ENCODE measurements at regions not wholly inside any gene's neighbourhood (a gene's known extent, or its start where the extent isn't known, plus 50 kb on each side); places are given as distances from the start of the nearest gene placed in this dataset.
"Not testable (repeated sequence)": the region's sequence is repeated elsewhere in the genome, so short reads cannot be mapped to it uniquely, and the experiment has no call there.

GRCh38 chr12:78284417-78284816 is 453.7 kb downstream of the NAV3 start:
- intact Hi-C loops (cut with DNase I), result no loop called here
- Histone ChIP-seq H3K4me1 (replicated peaks) (no peaks in the 10 kb centered on the region), H3K4me3 (no peak overlapping the region), H3K9me3 (no peaks in the 10 kb centered on the region), H3K27me3 (replicated peaks; ENCODE audit: insufficient read depth) (no peaks in the 10 kb centered on the region), H3K36me3 (no peaks in the 10 kb centered on the region), H3K27ac (no peak overlapping the region)
- no peak for TF ChIP-seq POLR2A (IDR thresholded peaks at IDR 0.05)
- no peak for TF ChIP-seq POLR2AphosphoS5 (IDR thresholded peaks at IDR 0.05)
- TF ChIP-seq CTCF (IDR thresholded peaks at IDR 0.05), result no peak
- 100% methylated on average over 1 of the region's 1 CpG for WGBS
- no peak for DNase-seq (ENCODE audit: low spot score)

- Histone ChIP-seq H3K36me3 (no peaks in the 10 kb centered on the region), H3K9me3 (no peaks in the 10 kb centered on the region), H3K4me1 (replicated peaks) (no peaks in the 10 kb centered on the region), H3K27me3 (replicated peaks; ENCODE audit: insufficient read depth) (no peaks in the 10 kb centered on the region), H3K4me3 (no peak overlapping the region), H3K27ac (no peak overlapping the region)
- no peak for DNase-seq (ENCODE audit: low spot score)
- TF ChIP-seq CTCF (IDR thresholded peaks at IDR 0.05) (no peak), POLR2A (IDR thresholded peaks at IDR 0.05) (no peak), POLR2AphosphoS5 (IDR thresholded peaks at IDR 0.05) (no peak)
- intact Hi-C loops (cut with DNase I), result no loop called here
- 81% methylated on average over 5 of the region's 5 CpGs for WGBS
Measured at GRCh38 chr12:78290606-78291345, 460.1 kb downstream of the NAV3 start.

GRCh38 chr12:78293059-78293686 is 462.5 kb downstream of the NAV3 start:
- Histone ChIP-seq H3K9me3 (no peaks in the 10 kb centered on the region), H3K4me3 (no peak overlapping the region), H3K36me3 (no peaks in the 10 kb centered on the region), H3K27ac (no peak overlapping the region), H3K27me3 (replicated peaks; ENCODE audit: insufficient read depth) (no peaks in the 10 kb centered on the region), H3K4me1 (replicated peaks) (no peaks in the 10 kb centered on the region)
- intact Hi-C loops (cut with DNase I), result no loop called here
- WGBS, result 41% methylated on average over 1 of the region's 1 CpG
- TF ChIP-seq POLR2AphosphoS5 (IDR thresholded peaks at IDR 0.05) (no peak), POLR2A (IDR thresholded peaks at IDR 0.05) (no peak), CTCF (IDR thresholded peaks at IDR 0.05) (no peak)
- no peak for DNase-seq (ENCODE audit: low spot score)

DNA sequence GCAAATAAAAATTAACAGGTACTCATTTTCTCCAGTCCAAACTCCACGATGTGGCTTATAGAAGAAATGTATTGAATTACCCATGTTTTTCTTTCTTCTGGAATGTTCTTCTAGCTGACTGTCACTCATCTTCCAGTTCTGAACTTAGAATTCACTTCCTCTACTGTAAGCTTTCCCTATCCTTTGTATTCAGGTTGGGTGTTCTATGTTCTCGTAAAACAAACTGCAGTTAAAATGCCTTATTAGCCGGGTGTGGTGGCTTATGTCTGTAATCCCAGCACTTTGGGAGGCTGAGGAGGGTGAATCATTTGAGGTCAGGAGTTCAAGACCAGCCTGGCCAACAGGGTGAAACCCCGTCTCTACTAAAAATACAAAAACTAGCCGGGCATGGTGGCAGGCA is 470.6 kb downstream of the NAV3 start:
- DNase-seq (ENCODE audit: low spot score); H3K4me3 ChIP-seq; H3K36me3 ChIP-seq; H3K27me3 ChIP-seq (replicated peaks; ENCODE audit: insufficient read depth); H3K4me1 ChIP-seq (replicated peaks); intact Hi-C loops (cut with DNase I); H3K27ac ChIP-seq; H3K9me3 ChIP-seq: not testable (repeated sequence)
- 66% methylated on average over 5 of the region's 5 CpGs for WGBS

DNA sequence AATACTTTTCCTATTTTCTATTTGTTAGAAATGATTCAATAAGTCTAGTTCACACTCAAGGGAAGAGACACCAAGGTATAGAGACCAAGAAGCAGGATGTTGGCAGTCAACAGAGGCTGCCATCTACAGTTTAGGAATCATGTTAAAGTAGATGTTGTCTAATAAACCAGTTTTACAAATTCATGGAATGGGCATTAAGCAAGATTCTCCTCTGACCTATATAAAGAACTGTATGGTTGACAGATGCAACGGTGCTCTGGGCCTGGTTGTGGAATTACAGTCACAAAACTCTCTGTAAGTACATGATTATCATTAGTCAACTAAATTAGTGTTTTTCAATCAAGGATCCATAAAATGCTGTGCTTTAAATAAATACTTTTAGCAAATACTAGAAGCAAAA is 475.1 kb downstream of the NAV3 start:
- no peak overlapping the region for H3K4me3 ChIP-seq
- no peaks in the 10 kb centered on the region for H3K27me3 ChIP-seq (replicated peaks; ENCODE audit: insufficient read depth)
- WGBS, result 81% methylated on average over 1 of the region's 1 CpG
- no peaks in the 10 kb centered on the region for H3K36me3 ChIP-seq
- H3K4me1 ChIP-seq (replicated peaks), result no peaks in the 10 kb centered on the region
- TF ChIP-seq POLR2A (IDR thresholded peaks at IDR 0.05), result no peak
- TF ChIP-seq CTCF (IDR thresholded peaks at IDR 0.05), result no peak
- no peak for TF ChIP-seq POLR2AphosphoS5 (IDR thresholded peaks at IDR 0.05)
- intact Hi-C loops (cut with DNase I), result no loop called here
- H3K9me3 ChIP-seq, result no peaks in the 10 kb centered on the region
- no peak overlapping the region for H3K27ac ChIP-seq
- DNase-seq (ENCODE audit: low spot score), result no peak

Data from prostate gland (tissue), 2 donors.